ENCODE measurements at regions not wholly inside any gene's neighbourhood (a gene's known extent, or its start where the extent isn't known, plus 50 kb on each side); places are given as distances from the start of the nearest gene placed in this dataset.

DNA sequence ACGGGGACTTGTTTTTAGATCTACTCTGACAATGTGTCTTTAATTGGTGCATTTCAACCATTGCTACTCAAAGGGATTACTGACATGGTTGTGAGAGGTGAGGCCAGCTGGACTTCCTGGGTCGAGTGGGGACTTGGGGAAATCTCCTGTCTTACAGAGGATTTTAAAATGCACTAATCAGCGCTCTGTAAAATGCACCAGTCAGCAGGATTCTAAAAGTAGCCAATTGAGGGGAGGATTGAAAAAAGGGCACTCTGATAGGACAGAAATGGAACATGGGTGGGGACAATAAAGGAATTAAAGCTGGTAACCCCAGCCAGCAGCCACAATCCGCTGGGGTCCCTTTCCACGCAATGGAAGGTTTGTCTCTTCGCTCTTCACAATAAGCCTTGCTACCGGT is 122.5 kb upstream of the SNRPN start:
- no peaks in the 10 kb centered on the region for H3K4me1 ChIP-seq (ENCODE audit: control insufficient read depth in 2 of 3, insufficient read depth in 2 of 3, low read depth in 1 of 3, low read length in 3 of 3)
- no peak for DNase-seq
- no peaks in the 10 kb centered on the region for H3K9me3 ChIP-seq (ENCODE audit: control insufficient read depth in 2 of 3, insufficient read depth in 1 of 3, low read length in 3 of 3)
- intact Hi-C loops (cut with DNase I), result no loop called here
- H3K27me3 ChIP-seq (ENCODE audit: control insufficient read depth, insufficient read depth, low read length), result no peaks in the 10 kb centered on the region
- no peak for FAIRE-seq
- H3K4me3 ChIP-seq (ENCODE audit: low read length in 3 of 3), result no peak overlapping the region
- no peak overlapping the region for H3K9ac ChIP-seq (ENCODE audit: low read length in 3 of 3)
- no peak overlapping the region for H3K27ac ChIP-seq (ENCODE audit: low read depth in 2 of 2, low read length in 2 of 2)
- TF ChIP-seq, protein P1, sequence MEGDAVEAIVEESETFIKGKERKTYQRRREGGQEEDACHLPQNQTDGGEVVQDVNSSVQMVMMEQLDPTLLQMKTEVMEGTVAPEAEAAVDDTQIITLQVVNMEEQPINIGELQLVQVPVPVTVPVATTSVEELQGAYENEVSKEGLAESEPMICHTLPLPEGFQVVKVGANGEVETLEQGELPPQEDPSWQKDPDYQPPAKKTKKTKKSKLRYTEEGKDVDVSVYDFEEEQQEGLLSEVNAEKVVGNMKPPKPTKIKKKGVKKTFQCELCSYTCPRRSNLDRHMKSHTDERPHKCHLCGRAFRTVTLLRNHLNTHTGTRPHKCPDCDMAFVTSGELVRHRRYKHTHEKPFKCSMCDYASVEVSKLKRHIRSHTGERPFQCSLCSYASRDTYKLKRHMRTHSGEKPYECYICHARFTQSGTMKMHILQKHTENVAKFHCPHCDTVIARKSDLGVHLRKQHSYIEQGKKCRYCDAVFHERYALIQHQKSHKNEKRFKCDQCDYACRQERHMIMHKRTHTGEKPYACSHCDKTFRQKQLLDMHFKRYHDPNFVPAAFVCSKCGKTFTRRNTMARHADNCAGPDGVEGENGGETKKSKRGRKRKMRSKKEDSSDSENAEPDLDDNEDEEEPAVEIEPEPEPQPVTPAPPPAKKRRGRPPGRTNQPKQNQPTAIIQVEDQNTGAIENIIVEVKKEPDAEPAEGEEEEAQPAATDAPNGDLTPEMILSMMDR (IDR thresholded peaks at IDR 0.05; ENCODE audit: borderline replicate concordance, extremely low read depth, insufficient read depth), result no peak
- no peaks in the 10 kb centered on the region for H3K36me3 ChIP-seq (ENCODE audit: control insufficient read depth in 2 of 3, insufficient read depth in 3 of 3, low read length in 3 of 3)

DNA sequence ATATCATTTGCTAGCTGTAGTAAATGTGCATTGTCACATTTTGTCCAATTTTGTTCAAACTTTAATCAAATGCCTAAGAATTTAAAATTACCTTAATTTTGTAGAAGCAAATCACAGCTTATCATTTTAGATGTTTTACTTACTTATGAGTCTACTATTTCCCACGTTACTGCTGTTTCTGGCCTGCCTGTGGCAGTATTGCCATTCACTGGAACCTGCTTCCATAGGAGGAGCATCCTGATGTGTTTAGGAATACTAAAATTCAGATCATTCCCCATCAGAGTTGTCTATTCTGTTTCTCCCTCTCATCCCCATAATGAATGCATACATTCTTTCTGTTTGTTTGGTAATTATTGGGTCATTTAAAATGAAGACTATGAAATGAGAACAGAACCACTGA is 119.5 kb upstream of the SNRPN start:
- FAIRE-seq, result no peak
- intact Hi-C loops (cut with DNase I), result no loop called here
- H3K4me3 ChIP-seq (ENCODE audit: low read length in 3 of 3), result no peak overlapping the region
- no peaks in the 10 kb centered on the region for H3K27me3 ChIP-seq (ENCODE audit: control insufficient read depth, insufficient read depth, low read length)
- H3K27ac ChIP-seq (ENCODE audit: low read depth in 2 of 2, low read length in 2 of 2), result no peak overlapping the region
- no peak overlapping the region for H3K9ac ChIP-seq (ENCODE audit: low read length in 3 of 3)
- H3K4me1 ChIP-seq (ENCODE audit: control insufficient read depth in 2 of 3, insufficient read depth in 2 of 3, low read depth in 1 of 3, low read length in 3 of 3), result no peaks in the 10 kb centered on the region
- TF ChIP-seq, protein P1 (IDR thresholded peaks at IDR 0.05; ENCODE audit: borderline replicate concordance, extremely low read depth, insufficient read depth), result no peak
- no peak for DNase-seq
- no peaks in the 10 kb centered on the region for H3K9me3 ChIP-seq (ENCODE audit: control insufficient read depth in 2 of 3, insufficient read depth in 1 of 3, low read length in 3 of 3)
- H3K36me3 ChIP-seq (ENCODE audit: control insufficient read depth in 2 of 3, insufficient read depth in 3 of 3, low read length in 3 of 3), result no peaks in the 10 kb centered on the region

DNA sequence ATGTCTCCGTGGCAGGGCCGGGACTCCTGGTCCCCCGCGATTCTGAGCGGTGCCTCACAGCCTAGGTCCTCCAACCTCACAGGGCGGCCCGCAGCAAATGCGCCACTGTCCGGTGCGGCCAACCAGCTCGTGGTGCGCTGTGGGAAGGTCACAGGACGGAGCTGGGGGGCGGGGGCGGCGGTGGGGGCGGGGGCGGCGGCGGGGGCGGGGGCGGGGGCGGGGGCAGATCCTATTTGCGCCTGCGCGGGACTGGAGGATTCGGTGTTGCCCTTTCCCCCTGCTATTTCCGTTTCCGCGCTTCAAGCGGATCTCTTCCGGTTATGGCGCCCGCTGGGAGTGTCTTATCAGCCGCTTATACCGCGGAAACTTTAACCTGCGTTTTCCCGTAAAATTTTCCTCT is 106.7 kb upstream of the SNRPN start:
- Histone ChIP-seq H3K9me3 (ENCODE audit: control insufficient read depth in 2 of 3, insufficient read depth in 1 of 3, low read length in 3 of 3) (no peaks in the 10 kb centered on the region), H3K9ac (ENCODE audit: low read length in 3 of 3) (peak overlapping the region in 1 of 3 donors; percentile 58), H3K27me3 (ENCODE audit: control insufficient read depth, insufficient read depth, low read length) (no peaks in the 10 kb centered on the region), H3K36me3 (ENCODE audit: control insufficient read depth in 2 of 3, insufficient read depth in 3 of 3, low read length in 3 of 3) (no peaks in the 10 kb centered on the region), H3K4me1 (ENCODE audit: control insufficient read depth in 2 of 3, insufficient read depth in 2 of 3, low read depth in 1 of 3, low read length in 3 of 3) (no peaks in the 10 kb centered on the region), H3K27ac (ENCODE audit: low read depth in 2 of 2, low read length in 2 of 2) (no peak overlapping the region), H3K4me3 (ENCODE audit: low read length in 3 of 3) (peak overlapping the region; percentile 29 to 77 (median 53))
- TF ChIP-seq, protein P1 (IDR thresholded peaks at IDR 0.05; ENCODE audit: borderline replicate concordance, extremely low read depth, insufficient read depth), result no peak
- intact Hi-C loops (cut with DNase I), result no loop called here
- no peak for FAIRE-seq
- peak in 4 of 5 donors; percentile 63 to 86 (median 67) for DNase-seq

All from kidney (tissue), 13 donors.